GM21447 (cell line): ENCODE measurements at regions not wholly inside any gene's neighbourhood (a gene's known extent, or its start where the extent isn't known, plus 50 kb on each side); places are given as distances from the start of the nearest gene placed in this dataset.

Source experiments
- ATAC-seq: cut with Tn5 transposase; IDR thresholded peaks from one replicate; pipeline ENCODE4 v1.9.1; 2021; ENCODE audit not compliant: unreplicated experiment

DNA sequence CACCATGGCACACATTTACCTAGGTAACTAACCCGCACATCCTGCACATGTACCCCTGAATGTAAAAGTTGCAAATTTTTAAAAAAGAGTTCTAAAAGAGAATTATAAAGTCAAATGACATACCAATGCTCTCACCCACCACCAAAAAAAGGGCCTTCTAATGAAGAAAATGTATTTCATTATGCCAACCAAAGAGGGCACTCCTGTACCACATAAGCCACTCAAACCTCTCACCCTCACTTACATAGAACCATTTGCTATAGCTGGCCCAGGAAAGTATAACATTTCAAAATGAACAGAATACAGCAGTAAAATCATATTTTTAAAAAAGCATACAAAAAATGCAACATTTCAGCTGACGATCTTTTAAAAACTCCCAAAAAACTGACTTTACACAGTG, 241.5 kb upstream of the PKDCC start:
- ATAC-seq, result no peak

DNA sequence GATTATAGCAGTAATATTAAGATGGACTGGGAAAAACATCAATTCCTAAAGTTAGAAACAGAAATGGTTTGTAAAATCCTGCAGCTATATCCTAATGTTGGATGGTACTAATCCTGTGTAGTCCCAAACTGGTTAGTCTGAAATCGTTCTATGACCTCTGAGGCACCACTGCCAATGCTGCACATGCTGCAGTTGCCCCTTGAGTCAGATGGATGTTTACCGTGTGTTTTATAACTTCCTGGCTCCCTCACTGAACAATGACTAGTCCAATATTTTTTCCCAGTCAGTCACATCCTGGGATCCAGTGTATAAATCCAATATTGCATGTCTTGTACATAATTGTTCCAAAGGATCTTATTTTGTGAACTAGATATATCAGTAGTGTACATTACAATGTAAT, 226.7 kb upstream of the PKDCC start:
- ATAC-seq, result no peak

DNA sequence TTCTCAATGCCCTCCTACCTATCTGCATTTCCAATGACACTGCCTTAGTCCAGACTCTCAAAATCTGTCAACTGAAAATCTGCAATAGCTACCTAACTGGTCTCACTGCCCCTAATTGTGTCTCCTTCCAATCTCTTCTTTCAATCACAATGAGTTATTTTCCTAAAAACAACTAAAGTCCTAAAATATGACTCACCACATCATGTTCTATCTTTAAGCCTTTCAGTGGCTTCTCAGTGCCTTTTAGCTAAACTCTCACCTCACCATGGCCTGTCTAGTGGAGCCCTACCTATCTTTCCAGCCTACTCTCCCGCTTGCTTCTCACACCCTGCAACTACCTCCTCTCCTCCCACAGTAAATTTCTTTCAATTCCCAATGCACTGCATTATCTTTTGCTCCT, 220.9 kb upstream of the PKDCC start:
- ATAC-seq, result no peak

DNA sequence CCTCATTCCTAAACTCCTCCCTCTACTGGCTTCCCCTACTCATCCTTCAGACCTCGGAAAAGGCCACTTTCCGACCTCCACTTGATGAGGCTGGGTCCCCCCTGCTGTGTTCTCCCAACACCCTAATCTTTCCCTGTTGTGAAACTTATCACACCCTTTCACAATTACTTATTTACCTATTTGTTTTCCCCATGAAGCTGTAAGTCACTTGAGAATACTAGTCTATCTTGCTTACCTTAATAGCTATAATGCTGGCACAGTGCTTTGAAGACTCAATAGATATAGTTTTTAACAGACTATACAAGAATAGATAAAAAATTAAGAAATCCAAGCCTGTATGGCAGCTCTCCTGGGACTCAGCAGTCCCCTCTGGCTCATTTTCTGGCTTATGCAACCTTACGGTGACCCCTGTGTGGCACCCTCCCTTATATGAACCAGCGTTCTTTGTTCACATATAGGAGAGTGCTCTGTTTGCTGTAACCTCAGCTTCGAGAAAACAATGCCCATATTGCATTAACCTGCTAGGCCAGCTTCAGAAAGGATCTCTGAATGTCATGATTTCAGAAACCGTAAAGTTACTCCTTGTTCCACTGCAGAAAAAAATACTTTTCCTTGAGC, 220.4 kb upstream of the PKDCC start:
- no peak for ATAC-seq

- no peak for ATAC-seq
These were observed 219.7 kb upstream of the PKDCC start for GRCh38 chr2:41828052-41828643.

DNA sequence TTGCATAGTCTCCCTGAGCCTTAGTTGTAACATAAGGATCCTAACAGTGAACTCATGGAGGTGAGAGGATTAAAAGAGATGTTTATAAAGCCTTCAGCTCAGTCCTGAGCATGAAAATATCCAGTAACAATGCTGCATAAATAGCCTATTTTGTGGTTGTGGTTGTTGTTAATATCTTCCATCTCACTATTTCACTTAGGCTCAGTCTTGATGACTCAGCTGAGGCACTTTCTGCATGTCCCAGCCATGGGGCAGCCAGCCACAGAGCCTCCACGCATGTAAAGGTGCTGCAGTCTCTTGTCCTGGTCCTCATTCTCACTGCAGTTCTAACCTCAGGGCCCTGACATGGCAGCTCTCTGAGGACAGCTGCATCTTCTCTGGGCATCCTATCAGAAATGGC, 218.8 kb upstream of the PKDCC start:
- ATAC-seq, result no peak

- no peak for ATAC-seq
These were observed 217.2 kb upstream of the PKDCC start for GRCh38 chr2:41830600-41830999.

- ATAC-seq, result no peak
These were observed 215.6 kb upstream of the PKDCC start for GRCh38 chr2:41832218-41832617.

DNA sequence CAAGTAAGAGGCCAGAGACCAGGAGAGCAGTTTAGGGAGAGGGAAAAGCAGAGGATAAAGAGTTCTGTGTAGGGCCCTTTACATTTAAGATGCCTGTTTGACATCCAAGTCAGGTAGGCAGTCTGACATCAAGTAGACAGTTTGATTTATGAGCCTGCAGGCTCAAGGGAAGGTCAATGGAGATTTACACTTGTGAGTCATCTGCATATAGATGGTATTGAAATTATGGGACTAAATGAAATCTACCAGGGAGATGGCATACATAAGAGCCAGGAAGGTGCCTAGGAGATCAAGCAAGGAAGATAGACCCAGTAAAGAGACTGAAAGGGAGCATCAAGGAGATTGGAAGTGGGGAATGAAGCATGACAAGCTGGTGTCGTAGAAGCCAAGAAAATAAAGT, 212.4 kb upstream of the PKDCC start:
- no peak for ATAC-seq

DNA sequence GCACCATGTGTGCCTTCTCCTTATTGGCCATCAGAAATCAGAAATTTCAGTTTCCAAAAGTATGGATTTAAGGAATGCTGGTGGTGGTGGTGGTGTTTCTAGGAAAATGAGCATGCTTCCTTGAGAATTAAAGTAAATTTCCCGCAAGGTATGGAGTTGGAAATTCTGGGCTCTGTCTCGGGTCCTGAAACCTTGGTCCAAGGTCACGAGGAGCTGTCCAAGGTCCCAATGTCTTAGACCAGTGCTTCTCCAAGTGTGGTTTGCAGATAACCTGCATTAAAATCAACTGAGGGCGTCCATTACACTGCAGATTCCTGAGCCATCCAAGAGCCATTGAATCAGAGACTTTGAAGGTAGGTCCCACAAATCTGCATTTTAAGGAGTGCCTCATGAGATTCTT, 210.9 kb upstream of the PKDCC start:
- no peak for ATAC-seq

- ATAC-seq, result no peak
These were observed 210.2 kb upstream of the PKDCC start for GRCh38 chr2:41837610-41838009.

DNA sequence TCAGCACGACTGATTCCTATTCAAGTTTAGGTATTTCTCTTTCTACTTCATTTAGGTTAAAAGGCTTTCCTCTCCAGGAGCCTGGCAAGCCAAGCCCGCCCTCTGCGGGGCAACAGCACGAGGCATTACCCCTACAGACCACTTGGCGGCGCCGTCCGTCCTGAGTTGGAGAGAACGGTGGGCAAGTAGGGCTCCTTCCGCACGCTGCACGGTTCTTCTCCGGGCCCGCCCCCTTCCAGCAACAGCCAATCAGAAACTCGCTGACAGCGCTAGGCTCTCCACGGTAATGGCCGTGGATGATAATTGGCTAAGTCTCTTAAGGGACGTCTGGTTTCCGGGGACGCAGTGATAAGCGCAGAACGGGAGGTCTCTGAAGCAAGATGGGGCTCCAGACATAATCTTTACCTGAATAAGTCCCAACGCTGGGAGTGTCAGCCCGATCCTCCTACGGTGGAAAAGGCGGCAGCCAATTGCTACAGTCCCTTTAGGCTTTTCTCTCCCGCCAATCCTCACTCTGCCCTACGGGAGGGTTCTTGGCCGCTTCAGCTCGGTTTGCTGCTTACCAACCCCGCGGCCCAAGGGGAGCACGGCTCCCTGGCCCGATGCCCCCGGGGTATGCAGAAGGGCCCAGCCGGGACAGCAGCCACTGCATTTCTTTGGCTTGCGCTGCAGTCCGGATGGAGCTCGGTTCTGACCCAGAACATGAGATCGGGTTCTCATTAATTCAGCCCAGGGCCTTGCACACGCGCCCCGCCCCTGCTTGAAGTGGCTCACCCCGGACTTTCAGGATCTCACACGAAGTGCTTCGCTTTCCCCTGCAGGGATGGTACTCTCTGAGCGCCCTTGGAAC, 206.9 kb upstream of the PKDCC start:
- ATAC-seq, result peak; percentile 100

DNA sequence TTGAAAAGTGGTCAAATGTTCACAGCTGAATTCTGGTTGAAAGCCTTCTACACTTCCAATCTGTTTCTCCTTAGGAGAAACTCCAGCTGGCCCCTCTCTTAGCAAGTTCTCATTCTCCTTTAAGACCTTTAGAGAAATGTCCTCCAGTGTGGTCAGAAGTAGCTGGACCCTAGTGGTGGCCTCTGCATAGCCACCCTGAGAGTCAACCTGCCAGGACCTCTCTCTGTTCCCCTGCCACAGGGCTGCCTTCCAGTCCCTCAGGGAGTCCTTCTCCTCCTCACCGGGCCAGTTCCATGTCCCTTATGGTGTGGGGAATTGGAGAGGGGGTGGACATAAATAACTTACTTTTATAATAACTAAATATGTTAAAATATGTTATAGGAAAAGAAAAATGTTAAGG, 200.9 kb upstream of the PKDCC start:
- ATAC-seq, result no peak

GRCh38 chr2:41847744-41848441, 199.9 kb upstream of the PKDCC start:
- no peak for ATAC-seq

GRCh38 chr2:41851554-41851953, 196.3 kb upstream of the PKDCC start:
- no peak for ATAC-seq

- ATAC-seq, result no peak
These were observed 194.2 kb upstream of the PKDCC start for GRCh38 chr2:41853427-41854191.

GRCh38 chr2:41854227-41854626, 193.6 kb upstream of the PKDCC start:
- no peak for ATAC-seq

DNA sequence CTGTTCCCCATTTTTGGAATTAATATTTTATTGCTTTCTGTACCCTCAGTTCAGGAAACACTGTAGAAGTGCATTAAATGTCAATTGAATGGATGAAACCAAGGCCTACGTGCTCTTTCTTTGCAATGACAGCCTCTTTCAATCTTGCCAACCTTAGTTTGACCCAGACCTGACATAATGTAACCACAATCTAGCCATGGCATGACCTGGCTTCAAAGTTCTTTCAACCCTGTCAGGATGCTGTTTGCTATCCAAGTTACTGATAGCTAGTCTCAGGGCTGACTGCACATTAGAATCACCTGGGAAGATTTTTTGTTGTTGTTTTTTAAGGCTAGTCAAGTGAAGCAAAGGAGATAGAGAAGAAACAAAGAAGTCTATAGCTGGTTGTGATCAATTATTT, 190.9 kb upstream of the PKDCC start:
- ATAC-seq, result no peak

DNA sequence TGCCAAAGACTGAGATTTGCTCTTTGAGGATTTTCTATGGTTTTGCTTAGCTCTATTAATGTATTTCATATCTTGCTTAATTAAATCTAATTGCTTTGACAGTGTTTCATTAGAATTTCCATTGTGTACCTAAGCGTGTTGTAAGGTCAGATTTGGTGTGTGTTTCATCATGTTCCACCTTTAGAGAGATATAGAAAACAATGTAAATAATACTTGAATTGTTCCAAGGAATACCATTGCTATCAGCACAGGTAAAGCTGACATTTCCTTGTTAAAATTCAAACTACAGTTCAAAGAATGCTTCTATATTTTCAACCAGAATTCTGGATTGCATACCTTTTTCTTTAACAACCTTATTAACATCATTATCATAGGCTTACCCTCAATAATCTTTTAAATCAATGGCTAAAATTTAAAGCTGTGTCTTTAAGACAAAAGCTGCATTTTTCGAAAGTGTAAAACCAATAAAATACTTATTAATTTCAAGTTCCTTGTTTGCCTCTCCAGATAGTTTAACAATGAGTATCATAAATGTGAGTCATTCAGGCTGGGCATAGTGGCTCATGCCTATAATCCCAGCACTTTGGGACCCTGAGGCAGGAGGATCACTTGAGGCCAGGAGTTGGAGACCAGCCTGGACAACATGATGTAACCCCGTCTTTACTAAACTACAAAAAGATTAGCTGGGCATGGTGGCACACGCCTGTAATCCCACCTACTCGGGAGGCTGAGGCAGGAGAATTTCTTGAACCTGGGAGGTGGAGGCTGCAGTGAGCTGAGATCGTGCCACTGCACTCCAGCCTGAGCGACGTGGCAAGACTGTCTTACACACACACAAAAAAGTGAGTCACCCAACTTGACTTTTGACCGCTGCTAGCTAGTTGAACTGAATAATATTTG, 188.0 kb upstream of the PKDCC start:
- no peak for ATAC-seq

- no peak for ATAC-seq
These were observed 184.8 kb upstream of the PKDCC start for GRCh38 chr2:41863062-41863461.
